Stimulated activated CD4-positive, alpha-beta T cell treated with anti-CD3 and anti-CD28 coated beads, Interleukin-12 subunit alpha, Interleukin-12 subunit beta, amount 100 ng/mL, for 48 hours (primary cell): ENCODE measurements at regions not wholly inside any gene's neighbourhood (a gene's known extent, or its start where the extent isn't known, plus 50 kb on each side); places are given as distances from the start of the nearest gene placed in this dataset.
"Not testable (repeated sequence)": the region's sequence is repeated elsewhere in the genome, so short reads cannot be mapped to it uniquely, and the experiment has no call there.

Experiments used
- DNase-seq, 3 donors: peaks; one replicate each; pipeline ENCODE4 v3.0.0-alpha.2; 2020; ENCODE audit warnings: low read depth in 2 of 3, low spot score in 1 of 3

DNA sequence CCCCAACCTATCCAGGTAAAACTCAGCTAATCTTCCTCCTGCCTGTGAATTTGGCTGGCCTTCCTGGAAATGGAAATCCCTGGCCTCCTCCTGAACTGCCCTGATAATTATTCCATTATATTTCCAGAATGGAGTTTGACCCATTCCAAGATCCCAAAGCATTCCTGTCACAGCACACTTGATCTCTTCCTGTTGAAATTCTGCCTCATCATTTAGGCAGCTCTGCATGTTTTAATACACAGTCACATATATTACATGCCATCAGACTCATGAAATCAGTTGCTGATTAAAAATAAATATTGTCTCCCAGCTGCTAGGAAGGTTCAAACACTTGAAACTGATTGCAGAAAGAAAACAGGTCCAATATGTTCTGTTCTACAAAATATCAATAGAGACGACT is 148.2 kb upstream of the PALMD start:
- no peak for DNase-seq

DNA sequence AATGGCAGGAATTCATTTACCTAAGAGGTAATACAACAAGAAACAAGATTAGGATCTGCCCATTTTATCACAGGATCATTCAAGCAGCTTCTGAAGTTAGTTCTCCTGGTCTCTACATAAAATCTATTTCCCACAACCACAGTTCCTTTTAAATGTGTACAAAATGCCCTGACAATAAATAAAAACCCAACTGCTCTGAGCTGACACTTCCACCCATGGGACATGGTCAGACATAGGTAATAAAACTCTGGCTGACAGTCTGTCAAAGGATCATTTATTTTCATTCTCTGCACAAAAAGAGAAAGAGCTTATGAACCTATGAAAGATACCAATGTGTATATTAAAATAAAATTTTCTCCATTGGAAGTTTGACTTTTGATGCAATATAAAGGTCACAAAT is 145.4 kb upstream of the PALMD start:
- DNase-seq = no peak

DNA sequence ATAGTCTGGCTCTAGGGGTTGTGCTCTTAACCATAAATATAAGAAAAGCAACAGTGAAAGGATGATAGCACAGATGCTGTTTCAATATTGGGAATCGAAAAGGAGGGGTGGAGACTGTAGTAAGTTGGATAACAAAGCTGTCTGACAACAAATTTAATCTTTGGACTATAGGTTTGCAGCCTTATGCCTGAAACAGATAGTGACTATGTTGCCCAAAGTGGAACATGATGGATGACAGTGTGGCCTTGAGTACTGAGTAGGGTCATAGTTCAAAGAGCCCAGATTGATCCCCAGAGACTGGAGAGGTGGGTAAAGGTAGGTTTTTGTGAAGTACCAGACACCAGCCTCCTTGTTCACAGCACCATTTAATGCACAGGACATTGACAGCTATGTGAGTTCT is 144.0 kb upstream of the PALMD start:
- no peak for DNase-seq

DNA sequence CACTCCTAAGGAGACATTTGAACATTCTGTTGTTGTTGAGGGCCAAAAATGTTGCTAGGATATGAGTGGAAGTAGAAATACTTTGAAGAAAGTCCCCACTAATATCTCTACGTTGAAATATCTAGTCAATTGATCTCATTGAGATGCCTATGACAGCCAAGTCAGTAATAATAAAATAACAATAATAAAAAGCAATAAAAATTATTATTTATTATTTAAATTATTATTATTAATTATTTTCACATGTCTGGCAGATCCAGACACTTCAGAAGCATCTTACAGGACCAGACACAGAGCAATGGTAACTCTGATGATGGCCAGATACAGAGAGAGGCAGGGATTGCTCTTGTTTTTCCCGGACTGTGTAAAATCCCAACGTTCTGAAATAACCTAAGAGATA is 143.5 kb upstream of the PALMD start:
- no peak for DNase-seq

DNA sequence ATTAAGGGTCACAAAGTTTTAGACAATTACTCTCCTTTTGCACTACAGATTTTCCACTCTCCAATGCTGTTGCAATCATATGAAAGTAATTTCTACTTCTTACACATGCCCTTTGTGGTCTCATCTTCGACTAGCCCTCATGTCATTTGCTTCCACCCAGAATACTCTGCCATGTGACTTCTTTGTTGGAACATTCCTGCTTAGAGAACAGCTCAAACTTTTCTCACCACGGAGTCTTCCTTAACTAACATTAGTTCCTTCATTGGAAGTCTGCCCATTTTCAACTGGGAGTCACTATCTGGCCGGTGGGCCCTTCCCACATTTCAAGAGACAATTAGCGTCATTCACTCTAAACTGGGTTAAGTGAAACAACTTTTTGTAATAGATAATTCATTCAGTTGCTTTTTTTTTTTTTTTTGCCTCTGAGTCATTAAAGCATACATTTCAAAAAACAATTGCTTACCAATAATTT is 142.6 kb upstream of the PALMD start:
- DNase-seq = no peak

DNA sequence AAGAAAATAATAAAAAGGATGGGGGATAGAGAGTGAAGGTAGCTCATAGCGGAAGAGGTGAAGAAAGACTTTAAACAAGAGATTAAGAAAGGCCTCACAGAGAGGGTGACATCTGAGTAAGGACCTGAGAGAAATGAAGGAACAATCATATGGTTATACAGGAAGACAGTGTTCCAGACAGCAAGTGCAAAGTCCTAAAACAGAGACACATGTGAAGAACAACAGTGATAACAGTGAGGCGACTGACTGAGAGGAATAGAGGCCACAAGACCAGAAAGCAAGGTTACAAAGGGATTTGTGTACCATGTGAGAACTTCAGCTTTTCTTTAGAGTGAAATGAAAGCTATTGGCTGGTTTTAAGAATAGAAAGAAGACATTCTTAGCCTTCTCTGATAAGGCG is 141.6 kb upstream of the PALMD start:
- DNase-seq = no peak

DNA sequence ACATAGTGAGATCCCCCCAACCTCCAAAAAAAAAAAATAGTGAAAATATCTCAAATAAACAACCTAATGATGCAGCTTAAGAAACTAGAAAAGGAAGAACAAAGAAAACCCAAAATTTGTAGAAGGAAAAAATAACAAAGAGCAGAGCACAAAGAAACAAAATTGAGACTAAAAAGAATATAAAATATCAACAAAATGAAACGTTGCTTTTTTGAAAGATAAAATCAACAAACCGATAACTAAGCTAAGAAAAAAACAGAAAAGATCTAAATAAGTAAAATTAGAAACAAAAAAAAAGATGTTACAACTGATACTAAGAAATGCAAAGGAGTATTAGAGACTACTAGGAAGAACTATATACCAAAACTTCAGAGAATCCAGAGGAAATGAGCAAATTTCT is 139.3 kb upstream of the PALMD start:
- DNase-seq = no peak

DNA sequence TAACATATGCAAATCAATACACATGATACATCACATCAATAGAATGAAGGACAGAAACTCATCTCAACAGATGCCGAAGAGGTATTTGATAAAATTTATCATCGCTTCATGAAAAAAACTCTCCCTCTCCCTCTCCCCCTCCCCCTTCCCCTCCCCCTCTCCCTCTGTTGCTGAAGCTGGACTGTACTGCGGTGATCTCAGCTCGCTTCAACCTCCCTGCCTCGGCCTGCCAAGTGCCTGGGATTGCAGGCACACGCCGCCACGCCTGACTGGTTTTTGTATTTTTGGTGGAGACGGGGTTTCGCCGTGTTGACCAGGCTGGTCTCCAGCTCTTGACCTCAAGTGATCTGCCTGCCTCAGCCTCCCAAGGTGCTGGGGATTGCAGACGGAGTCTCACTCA is 138.5 kb upstream of the PALMD start:
- not testable (repeated sequence) for DNase-seq

DNA sequence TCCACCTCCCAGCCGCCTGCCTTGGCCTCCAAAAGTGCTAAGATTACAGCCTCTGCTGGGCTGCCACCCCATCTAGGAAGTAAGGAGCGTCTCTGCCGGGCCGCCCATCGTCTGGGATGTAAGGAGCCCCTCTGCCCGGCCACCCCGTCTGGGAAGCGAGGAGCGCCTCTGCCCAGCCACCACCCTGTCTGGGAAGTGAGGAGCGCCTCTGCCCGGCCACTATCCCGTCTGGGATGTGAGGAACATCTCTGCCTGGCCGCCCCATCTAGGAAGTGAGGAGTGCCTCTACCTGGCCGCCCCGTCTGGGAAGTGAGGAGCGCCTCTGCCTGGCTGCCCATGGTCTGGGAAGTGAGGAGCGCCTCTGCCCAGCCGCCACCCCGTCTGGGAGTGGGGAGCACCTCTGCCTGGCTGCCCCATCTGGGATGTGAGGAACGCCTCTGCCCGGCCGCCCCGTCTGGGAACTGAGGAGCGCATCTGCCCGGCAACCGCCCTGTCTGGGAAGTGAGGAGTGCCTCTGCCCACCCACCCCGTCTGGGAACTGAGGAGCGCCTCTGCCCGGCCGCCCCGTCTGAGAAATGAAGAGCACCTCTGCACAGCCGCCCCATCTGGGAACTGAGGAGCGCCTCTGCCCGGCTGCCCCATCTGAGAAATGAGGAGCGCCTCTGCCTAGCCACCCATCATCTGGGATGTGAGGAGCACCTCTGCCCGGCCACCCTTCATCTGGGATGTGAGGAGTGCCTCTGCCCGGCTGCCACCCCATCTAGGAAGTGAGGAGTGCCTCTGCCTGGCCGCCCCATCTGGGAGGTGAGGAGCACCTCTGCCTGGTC is 137.8 kb upstream of the PALMD start:
- no peak for DNase-seq

DNA sequence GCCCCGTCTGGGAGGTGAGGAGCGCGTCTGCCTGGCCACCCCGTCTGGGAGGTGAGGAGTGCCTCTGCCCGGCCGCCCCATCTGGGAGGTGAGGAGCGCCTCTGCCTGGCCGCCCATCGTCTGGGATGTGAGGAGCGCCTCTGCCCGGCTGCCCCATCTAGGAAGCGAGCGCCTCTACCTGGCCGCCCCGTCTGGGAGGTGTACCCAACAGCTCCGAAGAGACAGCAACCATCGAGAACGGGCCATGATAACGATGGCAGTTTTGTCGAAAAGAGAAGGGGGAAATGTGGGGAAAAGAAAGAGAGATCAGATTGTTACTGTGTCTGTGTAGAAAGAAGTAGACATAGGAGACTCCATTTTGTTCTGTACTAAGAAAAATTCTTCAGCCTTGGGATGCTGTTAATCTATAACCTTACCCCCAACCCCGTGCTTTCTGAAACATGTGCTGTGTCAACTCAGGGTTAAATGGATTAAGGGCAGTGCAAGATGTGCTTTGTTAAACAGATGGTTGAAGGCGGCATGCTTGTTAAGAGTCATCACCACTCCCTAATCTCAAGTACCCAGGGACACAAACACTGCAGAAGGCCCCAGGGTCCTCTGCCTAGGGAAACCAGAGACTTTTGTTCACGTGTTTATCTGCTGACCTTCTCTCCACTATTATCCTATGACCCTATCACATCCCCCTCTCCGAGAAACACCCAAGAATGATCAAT is 137.0 kb upstream of the PALMD start:
- DNase-seq = not testable (repeated sequence)

DNA sequence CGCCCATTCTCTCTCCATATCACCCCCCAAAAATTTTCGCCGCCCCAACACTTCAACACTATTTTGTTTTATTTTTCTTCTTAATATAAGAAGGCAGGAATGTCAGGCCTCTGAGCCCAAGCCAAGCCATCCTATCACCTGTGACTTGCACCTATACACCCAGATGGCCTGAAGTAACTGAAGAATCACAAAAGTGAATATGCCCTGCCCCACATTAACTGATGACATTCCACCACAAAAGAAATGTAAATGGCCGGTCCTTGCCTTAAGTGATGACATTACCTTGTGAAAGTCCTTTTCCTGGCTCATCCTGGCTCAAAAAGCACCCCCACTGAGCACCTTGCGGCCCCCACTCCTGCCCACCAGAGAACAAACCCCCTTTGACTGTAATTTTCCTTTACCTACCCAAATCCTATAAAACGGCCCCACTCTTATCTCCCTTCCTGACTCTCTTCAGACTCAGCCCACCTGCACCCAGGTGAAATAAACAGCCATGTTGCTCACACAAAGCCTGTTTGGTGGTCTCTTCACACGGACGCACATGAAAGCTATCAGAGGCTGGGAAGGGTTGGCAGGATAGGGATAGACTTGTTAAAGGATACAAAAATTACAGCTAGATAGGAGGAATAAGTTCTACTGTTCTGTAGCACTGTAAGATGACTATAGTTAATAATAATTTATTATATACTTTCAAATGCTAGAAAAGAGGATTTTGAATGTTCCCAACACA is 130.9 kb upstream of the PALMD start:
- DNase-seq = not testable (repeated sequence)

DNA sequence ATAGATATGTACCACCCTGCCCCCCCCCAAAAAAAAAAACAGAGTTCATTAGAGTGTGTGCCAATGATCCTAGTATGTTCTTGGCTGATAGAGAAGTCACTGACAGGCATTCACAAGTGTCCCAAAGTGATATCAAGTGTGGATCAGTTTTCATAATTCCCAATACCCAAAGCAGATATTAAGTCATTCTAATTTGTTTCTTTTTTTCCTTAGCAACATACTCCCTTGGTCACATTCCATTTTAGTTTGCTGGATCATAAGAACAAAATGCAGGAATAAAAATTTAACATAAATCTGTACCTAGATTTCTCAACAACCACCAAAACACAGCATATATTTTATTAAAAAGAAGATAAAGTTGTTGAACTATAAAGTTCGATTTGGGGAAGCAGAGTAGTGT is 129.8 kb upstream of the PALMD start:
- no peak for DNase-seq

DNA sequence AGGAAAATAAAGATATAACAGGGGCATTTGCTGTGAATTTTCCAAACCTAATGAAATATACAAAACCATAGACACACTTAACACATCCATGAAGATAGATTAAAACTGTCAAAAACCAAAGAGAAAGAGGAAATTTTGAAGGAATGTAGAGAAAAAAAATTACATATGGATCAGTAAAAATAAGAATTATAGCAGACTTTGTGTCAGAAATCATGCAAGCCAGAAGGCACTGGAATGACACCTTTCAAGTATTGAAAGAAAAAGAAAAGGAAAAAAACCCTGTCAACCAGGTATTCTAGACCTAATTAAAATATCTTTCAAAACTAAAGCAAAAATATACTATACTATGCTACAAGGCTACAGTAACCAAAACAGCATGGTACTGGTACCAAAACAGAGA is 125.8 kb upstream of the PALMD start:
- DNase-seq = no peak

DNA sequence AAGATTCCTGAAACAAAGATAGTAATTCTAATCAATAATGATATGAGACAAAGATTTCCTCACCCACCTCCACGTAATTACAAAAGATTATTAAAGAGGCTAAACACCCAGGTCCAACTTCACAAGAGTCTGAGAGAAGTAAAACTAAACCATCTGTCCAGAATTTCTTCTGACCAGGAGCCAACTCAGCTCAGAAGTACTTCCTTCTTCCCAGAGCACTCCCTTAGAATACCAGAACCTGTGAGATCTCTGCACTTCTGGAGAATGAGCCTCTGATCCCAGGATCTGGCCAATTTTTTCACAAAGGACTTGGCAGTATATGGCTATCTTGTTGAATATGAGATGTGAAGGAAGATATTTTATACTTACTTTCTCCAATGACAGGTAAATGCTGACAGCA is 120.6 kb upstream of the PALMD start:
- no peak for DNase-seq

DNA sequence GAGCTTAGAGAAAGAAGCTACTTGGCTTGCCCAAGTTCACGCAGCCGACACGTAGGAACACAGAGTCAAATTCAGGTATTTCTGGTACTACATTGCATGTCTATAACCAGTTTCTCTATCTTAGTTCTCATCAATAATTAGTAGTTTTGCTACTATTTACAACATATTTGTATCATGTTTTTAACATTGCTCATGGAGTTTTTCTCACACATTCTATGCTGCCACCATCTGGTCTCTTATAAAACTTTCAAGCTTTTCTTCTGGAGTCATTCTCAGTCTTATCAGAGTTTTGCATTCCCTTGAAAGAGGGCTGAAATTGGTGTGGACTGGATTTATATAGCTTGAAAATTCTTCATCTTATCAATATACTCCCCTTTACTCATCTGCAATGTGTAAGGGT is 118.8 kb upstream of the PALMD start:
- no peak for DNase-seq

DNA sequence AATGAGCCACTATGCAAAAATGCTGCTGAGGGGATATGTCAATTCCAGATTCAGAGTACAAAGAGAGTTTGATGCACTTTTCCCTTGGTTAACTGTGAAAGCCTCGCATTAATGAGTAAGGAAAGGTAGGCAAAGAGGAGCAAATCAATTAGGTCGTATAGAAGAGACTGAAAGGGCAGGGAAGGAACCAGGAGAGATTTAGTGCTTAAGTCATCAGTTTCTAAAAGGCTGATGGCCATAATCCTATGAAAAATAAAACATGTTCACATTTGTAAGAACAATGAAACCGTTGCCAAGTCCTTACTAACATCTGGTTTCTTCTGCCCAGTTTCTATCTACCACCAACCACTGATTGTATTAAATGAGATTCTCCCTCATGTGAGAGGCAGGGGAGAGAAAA is 118.4 kb upstream of the PALMD start:
- no peak for DNase-seq

DNA sequence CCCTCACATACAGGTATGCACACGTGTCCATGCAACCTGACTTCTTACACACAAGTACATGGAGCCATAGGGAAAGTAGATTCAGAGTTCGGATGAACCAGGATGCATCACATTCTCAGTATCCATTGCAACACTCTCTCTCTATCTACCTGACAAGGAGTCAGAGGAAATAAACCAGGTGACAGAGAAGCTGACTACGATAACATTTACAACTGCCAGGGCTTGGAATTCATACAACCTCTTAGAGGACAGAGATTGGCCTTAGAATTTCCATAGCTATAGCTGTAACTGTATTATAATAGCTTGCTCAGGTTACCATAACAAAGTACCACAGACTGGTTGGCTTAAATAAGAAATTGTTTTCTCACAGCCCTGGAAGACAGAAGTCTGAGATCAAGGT is 116.9 kb upstream of the PALMD start:
- DNase-seq = no peak

DNA sequence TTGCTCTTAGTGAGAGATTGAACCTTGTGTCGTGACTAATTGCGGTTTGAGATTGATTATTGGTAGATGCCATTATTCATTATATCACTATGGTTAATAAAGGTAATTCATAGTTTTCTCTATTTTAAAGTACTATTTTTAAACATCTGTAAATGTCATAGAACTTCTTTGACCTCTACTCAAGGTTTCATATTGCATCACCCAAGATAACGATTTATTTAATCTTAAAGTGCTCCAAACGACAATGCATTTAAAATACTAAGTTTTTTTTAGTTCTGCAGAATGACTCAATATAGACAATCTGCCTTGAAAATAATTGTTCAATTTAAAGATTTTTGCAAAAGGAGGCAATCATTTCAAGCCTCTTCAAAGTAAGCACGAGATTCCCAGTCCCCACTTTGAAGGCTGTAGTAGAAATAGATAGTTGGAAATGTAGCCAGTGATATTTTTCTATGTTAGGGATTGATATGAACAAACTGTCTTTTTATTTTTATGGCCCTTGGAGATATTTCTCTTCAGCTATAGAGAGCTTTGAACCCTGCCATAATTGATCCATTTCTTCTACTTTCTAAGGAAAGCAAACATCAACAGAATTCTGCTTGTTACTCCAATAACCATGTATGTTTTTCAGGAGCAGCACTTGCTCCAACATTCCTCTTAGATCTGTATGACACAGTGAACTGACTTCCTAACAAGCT is 114.2 kb upstream of the PALMD start:
- DNase-seq = no peak

DNA sequence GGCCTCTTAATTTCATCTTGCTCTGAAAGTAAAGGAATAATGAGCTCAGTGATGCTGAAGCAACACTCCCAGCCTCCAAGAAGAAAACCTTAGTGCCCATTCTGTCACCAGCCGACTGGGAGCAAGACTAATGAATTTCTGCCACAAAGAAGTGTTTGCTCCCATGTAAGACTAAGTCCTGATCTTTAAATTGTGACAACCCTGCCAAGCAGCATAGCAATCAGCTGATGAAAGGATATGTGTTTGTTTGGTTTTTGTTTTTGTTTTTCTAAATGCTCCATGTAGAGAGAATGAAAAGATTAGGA is 113.7 kb upstream of the PALMD start:
- no peak for DNase-seq

DNA sequence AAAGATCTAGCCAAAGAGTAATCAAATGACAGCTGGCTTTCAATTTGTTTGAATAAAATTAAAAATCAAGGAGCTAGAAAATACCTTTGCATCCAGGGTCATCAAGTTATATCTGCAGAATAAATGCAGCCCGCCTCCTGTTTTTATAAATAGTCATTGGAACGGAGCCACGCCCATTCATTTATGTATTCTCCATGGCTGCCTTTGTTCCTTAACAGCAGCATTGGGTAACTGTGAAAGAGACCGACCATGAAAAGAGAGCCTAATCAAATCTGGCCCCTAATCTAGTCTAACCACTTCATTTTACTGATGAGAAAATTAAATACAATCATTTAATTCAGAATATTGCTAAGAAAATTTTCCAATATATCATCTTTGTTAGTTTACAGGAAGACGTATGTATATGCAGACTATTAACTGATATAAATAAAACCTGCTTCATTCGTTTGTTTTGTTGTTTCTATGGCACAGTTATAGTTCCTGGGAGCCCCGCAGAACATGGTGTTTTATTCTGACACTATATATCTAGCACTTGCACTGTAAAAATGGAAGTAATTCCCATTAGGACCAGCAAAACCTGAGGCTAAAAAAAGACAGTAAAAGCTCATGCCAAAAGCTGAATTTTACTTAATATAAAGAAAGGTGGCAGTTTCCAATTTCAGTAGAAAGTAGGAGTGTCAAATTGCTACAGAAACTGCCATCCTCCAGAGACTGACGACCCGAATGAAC is 111.8 kb upstream of the PALMD start:
- DNase-seq = no peak

DNA sequence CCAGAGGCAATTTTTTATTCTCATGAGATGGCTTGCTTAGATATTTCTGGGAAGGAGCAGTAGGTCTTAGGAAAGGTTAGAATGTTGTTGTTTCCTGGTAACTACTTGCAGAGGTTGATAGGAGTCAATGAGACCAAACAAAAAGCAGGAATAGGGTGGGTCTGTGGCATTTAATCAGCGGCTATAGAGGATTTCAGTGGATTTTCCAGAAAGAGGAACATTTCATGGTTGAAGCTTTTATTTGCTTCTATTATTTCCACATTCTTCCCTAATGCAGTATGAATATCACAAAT is 111.3 kb upstream of the PALMD start:
- DNase-seq = no peak
